ENCODE measurements at regions not wholly inside any gene's neighbourhood (a gene's known extent, or its start where the extent isn't known, plus 50 kb on each side); places are given as distances from the start of the nearest gene placed in this dataset.
A peak's percentile ranks its signal among the peaks of the same experiment; 100 is the strongest.

DNA sequence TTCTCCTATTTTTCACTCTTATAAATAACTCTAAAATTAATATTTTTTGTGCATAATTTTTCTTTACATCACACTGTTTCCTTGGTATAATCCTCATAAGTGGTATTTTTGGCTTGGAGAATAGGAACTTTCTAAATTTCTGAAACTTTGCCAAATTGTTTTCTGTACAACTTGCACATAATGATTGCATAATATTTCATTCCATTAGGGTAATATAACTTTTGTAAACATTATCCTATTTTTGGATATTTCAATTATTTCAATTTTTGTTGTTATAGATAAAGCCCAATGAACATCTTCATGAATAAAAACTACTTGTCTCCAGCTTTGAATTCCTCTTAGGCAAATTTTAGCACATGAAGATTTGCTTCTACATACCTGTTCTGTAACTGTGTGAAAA is 135.9 kb downstream of the ELAPOR2 start:
- TF ChIP-seq, protein P1, sequence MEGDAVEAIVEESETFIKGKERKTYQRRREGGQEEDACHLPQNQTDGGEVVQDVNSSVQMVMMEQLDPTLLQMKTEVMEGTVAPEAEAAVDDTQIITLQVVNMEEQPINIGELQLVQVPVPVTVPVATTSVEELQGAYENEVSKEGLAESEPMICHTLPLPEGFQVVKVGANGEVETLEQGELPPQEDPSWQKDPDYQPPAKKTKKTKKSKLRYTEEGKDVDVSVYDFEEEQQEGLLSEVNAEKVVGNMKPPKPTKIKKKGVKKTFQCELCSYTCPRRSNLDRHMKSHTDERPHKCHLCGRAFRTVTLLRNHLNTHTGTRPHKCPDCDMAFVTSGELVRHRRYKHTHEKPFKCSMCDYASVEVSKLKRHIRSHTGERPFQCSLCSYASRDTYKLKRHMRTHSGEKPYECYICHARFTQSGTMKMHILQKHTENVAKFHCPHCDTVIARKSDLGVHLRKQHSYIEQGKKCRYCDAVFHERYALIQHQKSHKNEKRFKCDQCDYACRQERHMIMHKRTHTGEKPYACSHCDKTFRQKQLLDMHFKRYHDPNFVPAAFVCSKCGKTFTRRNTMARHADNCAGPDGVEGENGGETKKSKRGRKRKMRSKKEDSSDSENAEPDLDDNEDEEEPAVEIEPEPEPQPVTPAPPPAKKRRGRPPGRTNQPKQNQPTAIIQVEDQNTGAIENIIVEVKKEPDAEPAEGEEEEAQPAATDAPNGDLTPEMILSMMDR (IDR thresholded peaks at IDR 0.05; ENCODE audit: insufficient read depth, low read length, severe bottlenecking) = no peak
- no peak for DNase-seq (ENCODE audit: low read depth)
- Histone ChIP-seq H3K4me3 (ENCODE audit: low read depth, low read length) (no peak overlapping the region), H3K36me3 (ENCODE audit: control insufficient read depth, insufficient read depth, low read length) (no peaks in the 10 kb centered on the region), H3K27me3 (ENCODE audit: control insufficient read depth, insufficient read depth, low read length) (no peaks in the 10 kb centered on the region)
- no peak for FAIRE-seq

DNA sequence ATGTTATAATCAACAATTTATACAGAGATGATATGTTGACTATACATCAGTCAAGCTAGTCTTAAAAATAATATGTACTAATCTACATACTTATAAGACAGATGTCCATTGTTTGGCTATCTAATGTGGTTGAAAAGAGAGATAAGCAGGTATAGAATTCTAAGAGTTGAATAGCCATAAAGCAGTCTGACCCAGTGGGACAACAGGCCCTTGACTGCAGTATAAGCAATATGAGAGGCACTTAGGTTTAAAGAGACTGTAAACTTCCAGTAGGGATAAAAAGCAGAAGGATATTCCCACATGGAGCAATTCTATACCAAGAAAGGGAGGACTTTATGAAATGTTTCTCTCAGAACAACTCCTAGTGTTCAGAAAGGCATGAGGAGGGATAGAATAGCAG is 139.3 kb downstream of the ELAPOR2 start:
- TF ChIP-seq, protein P1 (IDR thresholded peaks at IDR 0.05; ENCODE audit: insufficient read depth, low read length, severe bottlenecking) = no peak
- no peaks in the 10 kb centered on the region for H3K27me3 ChIP-seq (ENCODE audit: control insufficient read depth, insufficient read depth, low read length)
- DNase-seq (ENCODE audit: low read depth) = no peak
- H3K4me3 ChIP-seq (ENCODE audit: low read depth, low read length) = no peak overlapping the region
- no peak for FAIRE-seq
- H3K36me3 ChIP-seq (ENCODE audit: control insufficient read depth, insufficient read depth, low read length) = no peaks in the 10 kb centered on the region

DNA sequence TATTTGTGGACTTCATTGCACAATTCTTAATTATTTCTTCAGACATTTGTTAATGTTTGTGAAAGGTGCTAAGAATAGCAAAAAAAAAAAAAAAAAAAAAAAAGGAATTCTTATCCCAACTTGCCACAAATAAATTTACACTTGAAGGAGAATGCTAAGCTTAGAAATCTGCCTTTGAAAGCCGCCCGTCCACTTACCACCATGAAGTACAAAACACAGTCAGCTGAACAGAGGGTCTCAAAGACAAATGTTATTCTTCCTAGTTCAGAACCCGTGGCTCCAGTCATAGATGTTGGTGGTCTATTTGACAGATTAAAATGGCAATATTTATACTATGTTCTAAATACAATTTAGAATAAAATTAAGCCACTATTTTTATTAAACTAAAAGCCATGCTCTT is 141.2 kb downstream of the ELAPOR2 start:
- FAIRE-seq (no peak), DNase-seq (ENCODE audit: low read depth) (no peak)
- no peak overlapping the region for H3K4me3 ChIP-seq (ENCODE audit: low read depth, low read length)
- no peaks in the 10 kb centered on the region for H3K36me3 ChIP-seq (ENCODE audit: control insufficient read depth, insufficient read depth, low read length)
- TF ChIP-seq, protein P1 (IDR thresholded peaks at IDR 0.05; ENCODE audit: insufficient read depth, low read length, severe bottlenecking) = no peak
- no peaks in the 10 kb centered on the region for H3K27me3 ChIP-seq (ENCODE audit: control insufficient read depth, insufficient read depth, low read length)

DNA sequence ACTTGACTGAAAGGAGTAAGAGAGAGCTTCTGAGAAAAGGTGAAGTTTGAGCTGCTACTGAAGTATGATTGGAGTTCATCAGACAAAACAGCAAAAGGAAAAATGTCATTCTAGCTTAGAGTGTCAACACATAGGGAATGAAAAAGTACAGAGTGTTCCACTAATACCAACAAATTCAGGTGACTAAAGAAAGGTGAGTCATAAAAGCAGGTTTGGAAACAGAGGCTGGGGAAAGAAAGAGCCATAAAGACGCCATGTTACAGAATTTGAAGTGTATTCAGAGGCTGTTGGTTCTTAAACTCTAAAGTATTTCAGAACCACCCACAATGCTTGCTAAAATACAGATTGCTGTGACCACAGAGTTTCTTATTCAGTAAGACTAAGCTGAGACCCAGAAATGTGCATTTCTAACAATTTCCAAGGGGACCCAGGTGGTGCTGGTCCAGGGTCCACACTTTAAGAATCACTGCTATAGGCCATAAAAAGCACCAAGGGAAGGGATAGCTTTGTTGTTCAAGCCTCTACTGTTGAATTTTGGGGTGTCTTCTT is 143.1 kb downstream of the ELAPOR2 start:
- TF ChIP-seq, protein P1 (IDR thresholded peaks at IDR 0.05; ENCODE audit: insufficient read depth, low read length, severe bottlenecking) = no peak
- DNase-seq (ENCODE audit: low read depth) (peak; percentile 17), FAIRE-seq (no peak)
- H3K4me3 ChIP-seq (ENCODE audit: low read depth, low read length) = no peak overlapping the region
- H3K27me3 ChIP-seq (ENCODE audit: control insufficient read depth, insufficient read depth, low read length) = no peaks in the 10 kb centered on the region
- no peaks in the 10 kb centered on the region for H3K36me3 ChIP-seq (ENCODE audit: control insufficient read depth, insufficient read depth, low read length)

DNA sequence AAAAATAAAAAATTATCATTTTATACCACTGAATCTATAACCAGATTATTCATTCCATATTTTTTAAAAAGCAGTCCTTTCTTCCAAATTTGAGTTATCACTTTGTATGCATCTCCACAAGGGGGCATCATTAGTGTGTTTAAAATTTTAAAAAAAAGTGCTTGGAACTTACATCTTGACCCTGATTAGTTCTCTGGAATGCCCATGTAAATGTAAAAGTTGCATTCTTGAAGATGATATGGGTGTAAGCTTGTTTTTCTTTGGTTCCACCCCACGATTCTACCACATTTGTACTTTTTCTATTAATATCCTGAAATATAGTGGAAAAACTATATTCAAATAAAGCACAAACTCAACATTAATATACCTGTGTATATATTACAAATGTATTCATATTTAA is 144.9 kb downstream of the ELAPOR2 start:
- no peak overlapping the region for H3K4me3 ChIP-seq (ENCODE audit: low read depth, low read length)
- no peak for FAIRE-seq
- no peak for DNase-seq (ENCODE audit: low read depth)
- H3K27me3 ChIP-seq (ENCODE audit: control insufficient read depth, insufficient read depth, low read length) = no peaks in the 10 kb centered on the region
- H3K36me3 ChIP-seq (ENCODE audit: control insufficient read depth, insufficient read depth, low read length) = no peaks in the 10 kb centered on the region
- TF ChIP-seq, protein P1 (IDR thresholded peaks at IDR 0.05; ENCODE audit: insufficient read depth, low read length, severe bottlenecking) = peak; percentile 13

Measured in bronchial epithelial cell (primary cell).